Ovary (tissue), 7 donors: ENCODE measurements at regions not wholly inside any gene's neighbourhood (a gene's known extent, or its start where the extent isn't known, plus 50 kb on each side); places are given as distances from the start of the nearest gene placed in this dataset.

Experiments used
- DNase-seq, 5 donors: peaks; one replicate each; pipeline ENCODE4 v3.0.0-alpha.2; 2019 to 2020
- H3K27ac ChIP-seq, 2 donors: fragments of 200-600 bp; one replicate each; pipeline versions ENCODE4 v1.5.1 to v1.8.0; 2019 to 2022
- H3K27me3 ChIP-seq: fragments of 200-600 bp; one replicate; pipeline ENCODE4 v1.8.0; 2022
- H3K36me3 ChIP-seq: fragments of 200-600 bp; sonication (generic); one replicate; pipeline ENCODE4 v1.5.1; 2019
- H3K4me1 ChIP-seq: one replicate; pipeline ENCODE4 v1.8.1; 2013; ENCODE audit warnings: mild to moderate bottlenecking, moderate library complexity; ENCODE audit not compliant: insufficient read depth
- H3K4me3 ChIP-seq: fragments of 200-600 bp; sonication (generic); one replicate; pipeline ENCODE4 v1.5.1; 2017
- H3K9me3 ChIP-seq, 2 donors: fragments of 200-600 bp in 1 of 2; sonication (generic) in 1 of 2; one replicate each; pipeline versions ENCODE4 v1.5.1 to v1.8.1; 2013 to 2019; ENCODE audit warnings: mild to moderate bottlenecking in 1 of 2, moderate library complexity in 1 of 2
- EP300 ChIP-seq: sonication (generic); formaldehyde crosslinking; IDR thresholded peaks from one replicate; pipeline ENCODE4 v1.6.1; 2017; ENCODE audit warnings: antibody characterized with exemption
- POLR2A ChIP-seq: fragments of 450-650 bp; IDR thresholded peaks from one replicate; pipeline ENCODE4 v1.6.1; 2017; ENCODE audit warnings: antibody characterized with exemption, mild to moderate bottlenecking, moderate library complexity
- WGBS, 3 donors: extraction: QIAGEN DNeasy Blood & Tissue Kit in 1 of 3; methylation state at CpG; one replicate each; pipeline versions ENCODE4 v1.1.5 to v1.1.7; 2013 to 2017; 5-methylcytosine and 5-hydroxymethylcytosine counted together
- intact Hi-C, 4 donors: fragments of 100-400 bp; cut with DNase I; formaldehyde crosslinking; loops; one replicate each; pipeline versions ENCODE4 v1.11.0 to v1.15.1; 2022 to 2023
- TF ChIP-seq, protein P1 (sequence below), 3 donors: fragments of 450-650 bp in 2 of 3; fragments of 200-600 bp in 1 of 3; IDR thresholded peaks; one replicate each; pipeline versions ENCODE4 v1.5.1 to v1.8.0; 2016 to 2022; ENCODE audit warnings: antibody characterized with exemption in 3 of 3, mild to moderate bottlenecking in 1 of 3
- donor health status: DM: no; HTN: no; CAD: no; lungs with moderate emphysema.
- donor health status: DM: no; HTN: no; CAD: no.
- donor health status: Bipolar disorder and iron deficiency.
- donor health status: DM: no; HTN: no; CAD: no.
- donor health status: DM: yes; HTN: yes; CAD: no.

DNA sequence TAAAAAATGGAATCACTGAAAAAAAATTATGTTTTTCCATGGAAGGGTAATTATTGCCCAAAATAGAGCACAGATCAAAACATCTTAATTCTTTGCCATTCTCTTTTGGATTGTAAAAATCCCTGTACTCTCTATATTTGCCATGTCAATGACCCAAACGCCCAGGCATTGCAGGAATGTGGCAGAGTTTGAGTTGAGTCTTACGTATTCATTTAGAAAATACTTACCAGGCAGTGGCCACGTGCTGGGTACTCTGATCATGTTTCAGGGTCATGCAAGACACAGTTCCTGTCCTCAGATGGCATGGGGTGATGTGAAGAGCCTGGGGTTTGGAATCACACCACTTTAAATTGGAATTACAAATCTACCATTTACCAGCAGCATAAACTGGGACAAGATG, 267.7 kb downstream of the ABCC12 start:
- intact Hi-C loops, result no loop called here
- TF ChIP-seq, protein P1, sequence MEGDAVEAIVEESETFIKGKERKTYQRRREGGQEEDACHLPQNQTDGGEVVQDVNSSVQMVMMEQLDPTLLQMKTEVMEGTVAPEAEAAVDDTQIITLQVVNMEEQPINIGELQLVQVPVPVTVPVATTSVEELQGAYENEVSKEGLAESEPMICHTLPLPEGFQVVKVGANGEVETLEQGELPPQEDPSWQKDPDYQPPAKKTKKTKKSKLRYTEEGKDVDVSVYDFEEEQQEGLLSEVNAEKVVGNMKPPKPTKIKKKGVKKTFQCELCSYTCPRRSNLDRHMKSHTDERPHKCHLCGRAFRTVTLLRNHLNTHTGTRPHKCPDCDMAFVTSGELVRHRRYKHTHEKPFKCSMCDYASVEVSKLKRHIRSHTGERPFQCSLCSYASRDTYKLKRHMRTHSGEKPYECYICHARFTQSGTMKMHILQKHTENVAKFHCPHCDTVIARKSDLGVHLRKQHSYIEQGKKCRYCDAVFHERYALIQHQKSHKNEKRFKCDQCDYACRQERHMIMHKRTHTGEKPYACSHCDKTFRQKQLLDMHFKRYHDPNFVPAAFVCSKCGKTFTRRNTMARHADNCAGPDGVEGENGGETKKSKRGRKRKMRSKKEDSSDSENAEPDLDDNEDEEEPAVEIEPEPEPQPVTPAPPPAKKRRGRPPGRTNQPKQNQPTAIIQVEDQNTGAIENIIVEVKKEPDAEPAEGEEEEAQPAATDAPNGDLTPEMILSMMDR (IDR thresholded peaks at IDR 0.05), result no peak
- TF ChIP-seq POLR2A (no peak), EP300 (no peak)
- WGBS, 3 donors, result 25 to 33% (median 31%) methylated on average over 3 of the region's 3 CpGs

DNA sequence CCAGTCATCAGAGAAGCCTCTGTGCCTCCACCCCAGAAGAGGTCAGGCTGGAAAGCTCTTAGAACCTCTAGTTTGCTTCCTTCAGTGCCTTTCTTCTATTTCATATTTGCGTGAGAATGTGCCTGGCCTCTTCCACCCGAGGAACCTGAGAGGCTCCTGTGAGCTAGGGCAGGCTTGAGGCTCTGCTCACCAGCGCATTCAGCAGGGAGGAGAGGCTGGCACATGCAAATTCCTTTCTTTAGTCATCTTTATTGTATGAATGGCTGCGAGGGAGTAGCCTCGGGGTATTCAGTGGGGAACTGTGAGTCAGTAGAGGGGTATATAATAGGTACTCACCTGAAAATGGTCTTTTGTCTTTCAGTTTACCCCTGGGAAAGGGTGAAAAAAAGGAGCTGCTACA, 268.3 kb downstream of the ABCC12 start:
- no peak overlapping the region for H3K4me3 ChIP-seq
- H3K27me3 ChIP-seq, result no peaks in the 10 kb centered on the region
- peaks cover 2% of the 10 kb centered on the region for H3K4me1 ChIP-seq
- H3K9me3 ChIP-seq, result no peaks in the 10 kb centered on the region
- intact Hi-C loops, result no loop called here
- H3K36me3 ChIP-seq, result no peaks in the 10 kb centered on the region
- TF ChIP-seq POLR2A (no peak), EP300 (no peak)
- TF ChIP-seq, protein P1 (IDR thresholded peaks at IDR 0.05), result no peak
- WGBS, 3 donors, result 65 to 75% (median 75%) methylated on average over 5 of the region's 5 CpGs
- no peak for DNase-seq
- H3K27ac ChIP-seq, result no peak overlapping the region

More for the DNA sequence above, 267.7 kb downstream of the ABCC12 start:
- H3K36me3 ChIP-seq, result no peaks in the 10 kb centered on the region
- H3K9me3 ChIP-seq, result no peaks in the 10 kb centered on the region
- no peak for DNase-seq
- H3K27me3 ChIP-seq, result no peaks in the 10 kb centered on the region
- H3K4me1 ChIP-seq, result peaks cover 2% of the 10 kb centered on the region
- no peak overlapping the region for H3K27ac ChIP-seq
- H3K4me3 ChIP-seq, result no peak overlapping the region

DNA sequence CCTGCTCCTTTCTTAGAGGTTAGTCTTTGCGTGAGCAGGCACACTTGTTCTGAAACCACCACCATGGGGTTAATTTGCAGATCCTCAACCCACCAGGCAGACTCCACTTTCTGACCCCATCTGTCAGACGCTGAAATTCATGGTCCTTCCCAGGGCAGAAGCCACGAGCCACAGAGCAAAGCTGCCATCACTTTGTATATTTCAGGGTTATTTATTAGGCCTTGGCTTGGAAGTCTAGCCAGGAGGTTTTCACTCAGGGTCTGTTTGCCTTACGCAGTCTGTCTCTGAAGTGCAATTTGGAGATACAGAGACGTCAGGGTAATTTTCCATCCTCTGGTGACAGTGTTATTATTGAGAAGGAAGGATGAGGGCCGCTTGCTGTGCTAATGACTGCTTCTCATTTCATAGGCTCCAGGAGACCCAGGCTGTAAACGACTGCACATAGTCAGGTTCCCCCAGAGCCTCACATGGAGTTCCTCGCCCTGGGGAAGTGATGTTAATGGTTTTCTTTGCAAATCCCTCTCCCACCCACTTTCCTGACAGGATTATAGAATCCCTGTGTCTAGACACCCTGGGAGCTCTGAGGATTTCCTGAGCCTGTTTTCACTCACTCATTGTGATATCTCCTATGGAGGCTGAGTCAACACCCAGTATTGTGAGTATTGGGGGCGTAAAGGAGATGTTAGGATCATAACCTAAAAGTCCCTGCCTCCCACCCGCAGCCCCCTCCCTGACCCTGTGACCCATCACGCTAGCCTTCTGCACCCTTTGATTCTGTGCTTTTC, 269.0 kb downstream of the ABCC12 start:
- Histone ChIP-seq H3K9me3 (no peaks in the 10 kb centered on the region), H3K4me1 (peaks cover 2% of the 10 kb centered on the region), H3K36me3 (no peaks in the 10 kb centered on the region), H3K27ac (no peak overlapping the region), H3K4me3 (no peak overlapping the region), H3K27me3 (no peaks in the 10 kb centered on the region)
- TF ChIP-seq EP300, result no peak
- no peak for TF ChIP-seq POLR2A
- TF ChIP-seq, protein P1 (IDR thresholded peaks at IDR 0.05), result no peak
- whole genome bisulfite sequencing, 3 donors, result 42 to 54% (median 51%) methylated on average over 11 of the region's 11 CpGs
- DNase-seq, result no peak
- intact Hi-C loops, result no loop called here

DNA sequence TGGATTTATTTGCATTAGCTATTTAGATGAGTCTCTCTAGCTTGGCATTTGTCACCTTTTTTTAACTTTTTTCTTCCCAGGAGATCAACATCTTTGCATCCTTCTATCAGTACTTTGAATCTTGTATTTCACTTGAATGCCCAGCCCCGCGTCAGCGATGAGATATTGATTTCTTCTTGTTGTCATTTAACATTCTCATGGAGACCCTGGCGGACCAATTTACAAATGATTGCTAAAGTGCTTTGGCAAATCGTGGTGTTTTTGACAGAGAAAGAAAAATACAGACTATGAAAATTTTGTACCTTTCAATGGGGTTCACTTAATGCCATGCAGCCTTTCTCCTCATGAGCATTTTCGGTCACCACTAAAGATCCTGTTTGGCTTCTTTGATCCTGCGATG, 269.7 kb downstream of the ABCC12 start:
- H3K36me3 ChIP-seq, result no peaks in the 10 kb centered on the region
- 64 to 84% (median 83%) methylated on average over 7 of the region's 7 CpGs for WGBS, 3 donors
- DNase-seq, result no peak

More for the DNA sequence above, 269.7 kb downstream of the ABCC12 start:
- TF ChIP-seq EP300, result no peak
- TF ChIP-seq, protein P1 (IDR thresholded peaks at IDR 0.05), result no peak
- no peak for TF ChIP-seq POLR2A
- no peak overlapping the region for H3K27ac ChIP-seq
- peaks cover 2% of the 10 kb centered on the region for H3K4me1 ChIP-seq
- H3K27me3 ChIP-seq, result no peaks in the 10 kb centered on the region
- no peak overlapping the region for H3K4me3 ChIP-seq
- H3K9me3 ChIP-seq, result no peaks in the 10 kb centered on the region
- intact Hi-C loops, result no loop called here
